ENCODE measurements at regions not wholly inside any gene's neighbourhood (a gene's known extent, or its start where the extent isn't known, plus 50 kb on each side); places are given as distances from the start of the nearest gene placed in this dataset.

- Histone ChIP-seq H3K27me3 (peaks cover 0 to 10% (median 0%) of the 10 kb centered on the region in 9 donors), H3K4me1 (no peaks in the 10 kb centered on the region), H3K4me3 (no peak overlapping the region), H3K9me3 (no peaks in the 10 kb centered on the region), H3K27ac (no peak overlapping the region), H3K36me3 (no peaks in the 10 kb centered on the region)
- intact Hi-C loops (cut with DNase I), result no loop called here
- WGBS, 4 donors, result 55 to 80% (median 76%) methylated on average over 1 of the region's 1 CpG
- DNase-seq (no peak), ATAC-seq (no peak)
- TF ChIP-seq CTCF (IDR thresholded peaks at IDR 0.05) (no peak), POLR2A (IDR thresholded peaks at IDR 0.05) (no peak)
Observed at GRCh38 chr6:142671791-142672190, 273.2 kb downstream of the HIVEP2 start.

GRCh38 chr6:142675517-142675916 lies 269.5 kb downstream of the HIVEP2 start:
- Histone ChIP-seq H3K27me3 (peaks cover 0 to 10% (median 0%) of the 10 kb centered on the region in 9 donors), H3K9me3 (no peaks in the 10 kb centered on the region), H3K4me3 (no peak overlapping the region), H3K36me3 (no peaks in the 10 kb centered on the region), H3K4me1 (peaks cover 0 to 5% (median 0%) of the 10 kb centered on the region in 12 donors), H3K27ac (no peak overlapping the region)
- TF ChIP-seq CTCF (IDR thresholded peaks at IDR 0.05) (no peak), POLR2A (IDR thresholded peaks at IDR 0.05) (no peak)
- no peak for DNase-seq
- intact Hi-C loops (cut with DNase I), result no loop called here
- ATAC-seq, result no peak
- 76 to 91% (median 86%) methylated on average over 5 of the region's 5 CpGs for WGBS, 4 donors

GRCh38 chr6:142676027-142676443 lies 268.9 kb downstream of the HIVEP2 start:
- intact Hi-C loops (cut with DNase I), result no loop called here
- H3K9me3 ChIP-seq, result no peaks in the 10 kb centered on the region
- 69 to 82% (median 78%) methylated on average over 5 of the region's 5 CpGs for WGBS, 4 donors

GRCh38 chr6:142676647-142677192 lies 268.3 kb downstream of the HIVEP2 start:
- TF ChIP-seq CTCF (IDR thresholded peaks at IDR 0.05), result no peak
- TF ChIP-seq POLR2A (IDR thresholded peaks at IDR 0.05), result no peak

More at GRCh38 chr6:142676027-142676443, 268.9 kb downstream of the HIVEP2 start:
- ATAC-seq (no peak), DNase-seq (no peak)
- H3K36me3 ChIP-seq, result no peaks in the 10 kb centered on the region
- H3K4me1 ChIP-seq, result peaks cover 0 to 6% (median 0%) of the 10 kb centered on the region in 12 donors
- H3K27me3 ChIP-seq, result peaks cover 0 to 10% (median 0%) of the 10 kb centered on the region in 9 donors
- H3K27ac ChIP-seq, result no peak overlapping the region
- TF ChIP-seq CTCF (IDR thresholded peaks at IDR 0.05) (no peak), POLR2A (IDR thresholded peaks at IDR 0.05) (no peak)
- H3K4me3 ChIP-seq, result no peak overlapping the region

More at GRCh38 chr6:142676647-142677192, 268.3 kb downstream of the HIVEP2 start:
- no peak for DNase-seq
- no peak for ATAC-seq
- Histone ChIP-seq H3K27ac (no peak overlapping the region), H3K9me3 (no peaks in the 10 kb centered on the region), H3K4me3 (no peak overlapping the region), H3K27me3 (peaks cover 0 to 10% (median 0%) of the 10 kb centered on the region in 9 donors), H3K4me1 (peaks cover 0 to 6% (median 0%) of the 10 kb centered on the region in 12 donors), H3K36me3 (no peaks in the 10 kb centered on the region)
- WGBS, 4 donors, result 78 to 83% (median 80%) methylated on average over 5 of the region's 5 CpGs
- intact Hi-C loops (cut with DNase I), result no loop called here
